Stimulated activated naive B cell treated with anti-CD40 and anti-IgM and Interleukin-4, amounts not matched to agents 10 μg/mL and 1 μg/mL and 100 μg/mL, for 72 hours (primary cell): ENCODE measurements at regions not wholly inside any gene's neighbourhood (a gene's known extent, or its start where the extent isn't known, plus 50 kb on each side); places are given as distances from the start of the nearest gene placed in this dataset.
A peak's percentile ranks its signal among the peaks of the same experiment; 100 is the strongest.

ENCODE experiments used
- ATAC-seq, 2 donors: fragments of 150-1000 bp; cut with Tn5 transposase; replicated peaks; 2 replicates each; pipeline ENCODE4 v1.10.0; 2021; ENCODE audit warnings: moderate library complexity in 1 of 2
- DNase-seq: peaks from one replicate; pipeline ENCODE4 v3.0.0; 2021
- H3K27ac Mint-ChIP-seq: one replicate; pipeline ENCODE4 v1.8.0; 2022; ENCODE audit warnings: mild to moderate bottlenecking, mixed read lengths
- H3K27me3 Mint-ChIP-seq, 2 donors: one replicate each; pipeline ENCODE4 v1.8.0; 2022; ENCODE audit warnings: mixed read lengths in 2 of 2
- H3K36me3 Mint-ChIP-seq, 2 donors: one replicate each; pipeline ENCODE4 v1.8.0; 2022; ENCODE audit warnings: mixed read lengths in 2 of 2, mild to moderate bottlenecking in 1 of 2
- H3K4me1 Mint-ChIP-seq, 2 donors: one replicate each; pipeline ENCODE4 v1.8.0; 2022; ENCODE audit warnings: mixed read lengths in 2 of 2, mild to moderate bottlenecking in 1 of 2
- H3K4me3 Mint-ChIP-seq, 2 donors: one replicate each; pipeline ENCODE4 v1.8.0; 2022; ENCODE audit warnings: mild to moderate bottlenecking in 2 of 2, mixed read lengths in 2 of 2, moderate library complexity in 1 of 2
- H3K9me3 Mint-ChIP-seq, 2 donors: one replicate each; pipeline ENCODE4 v1.8.0; 2022; ENCODE audit warnings: mixed read lengths in 2 of 2, mild to moderate bottlenecking in 1 of 2

- H3K36me3 Mint-ChIP-seq = peaks cover 0 to 3% of the 10 kb centered on the region in 2 donors
- H3K27me3 Mint-ChIP-seq = no peaks in the 10 kb centered on the region
- ATAC-seq (no peak), DNase-seq (no peak)
- no peaks in the 10 kb centered on the region for H3K4me1 Mint-ChIP-seq
- H3K4me3 Mint-ChIP-seq = no peak overlapping the region
- peaks cover 13 to 14% of the 10 kb centered on the region in 2 donors for H3K9me3 Mint-ChIP-seq
- H3K27ac Mint-ChIP-seq = no peak overlapping the region
These were observed 331.0 kb upstream of the RGMB start for GRCh38 chr5:98442448-98442847.

- H3K9me3 Mint-ChIP-seq = peaks cover 13 to 14% of the 10 kb centered on the region in 2 donors
- H3K4me1 Mint-ChIP-seq = no peaks in the 10 kb centered on the region
- H3K36me3 Mint-ChIP-seq = peaks cover 0 to 3% of the 10 kb centered on the region in 2 donors
- ATAC-seq = no peak
- no peak for DNase-seq
- no peak overlapping the region for H3K27ac Mint-ChIP-seq
- no peak overlapping the region for H3K4me3 Mint-ChIP-seq
- peaks cover 0 to 1% of the 10 kb centered on the region in 2 donors for H3K27me3 Mint-ChIP-seq
These were observed 329.6 kb upstream of the RGMB start for GRCh38 chr5:98443881-98444280.

- peaks cover 0 to 4% of the 10 kb centered on the region in 2 donors for H3K27me3 Mint-ChIP-seq
- no peak overlapping the region for H3K4me3 Mint-ChIP-seq
- ATAC-seq (no peak), DNase-seq (no peak)
- no peaks in the 10 kb centered on the region for H3K9me3 Mint-ChIP-seq
- no peaks in the 10 kb centered on the region for H3K36me3 Mint-ChIP-seq
- H3K27ac Mint-ChIP-seq = no peak overlapping the region
- no peaks in the 10 kb centered on the region for H3K4me1 Mint-ChIP-seq
These were observed 320.2 kb upstream of the RGMB start for GRCh38 chr5:98453296-98453695.

GRCh38 chr5:98454407-98454806 lies 319.1 kb upstream of the RGMB start:
- Mint-ChIP-seq H3K9me3 (no peaks in the 10 kb centered on the region), H3K27ac (no peak overlapping the region), H3K4me3 (no peak overlapping the region), H3K27me3 (no peaks in the 10 kb centered on the region), H3K4me1 (no peaks in the 10 kb centered on the region), H3K36me3 (no peaks in the 10 kb centered on the region)
- no peak for DNase-seq
- no peak for ATAC-seq

- Mint-ChIP-seq H3K4me3 (no peak overlapping the region), H3K9me3 (no peaks in the 10 kb centered on the region), H3K27me3 (no peaks in the 10 kb centered on the region), H3K27ac (no peak overlapping the region), H3K36me3 (no peaks in the 10 kb centered on the region), H3K4me1 (no peaks in the 10 kb centered on the region)
- ATAC-seq = no peak
- no peak for DNase-seq
These were observed 318.6 kb upstream of the RGMB start for GRCh38 chr5:98454904-98455303.

GRCh38 chr5:98455665-98456064 lies 317.8 kb upstream of the RGMB start:
- no peak for ATAC-seq
- H3K9me3 Mint-ChIP-seq = no peaks in the 10 kb centered on the region
- no peaks in the 10 kb centered on the region for H3K27me3 Mint-ChIP-seq

GRCh38 chr5:98458004-98458403 lies 315.5 kb upstream of the RGMB start:
- no peak overlapping the region for H3K4me3 Mint-ChIP-seq
- H3K9me3 Mint-ChIP-seq = peaks cover 0 to 2% of the 10 kb centered on the region in 2 donors
- no peaks in the 10 kb centered on the region for H3K36me3 Mint-ChIP-seq
- ATAC-seq = no peak
- H3K27me3 Mint-ChIP-seq = no peaks in the 10 kb centered on the region
- no peaks in the 10 kb centered on the region for H3K4me1 Mint-ChIP-seq
- no peak for DNase-seq
- no peak overlapping the region for H3K27ac Mint-ChIP-seq

More at GRCh38 chr5:98455665-98456064, 317.8 kb upstream of the RGMB start:
- no peak for DNase-seq
- H3K4me1 Mint-ChIP-seq = no peaks in the 10 kb centered on the region
- H3K36me3 Mint-ChIP-seq = no peaks in the 10 kb centered on the region
- H3K4me3 Mint-ChIP-seq = no peak overlapping the region
- H3K27ac Mint-ChIP-seq = no peak overlapping the region

- Mint-ChIP-seq H3K36me3 (no peaks in the 10 kb centered on the region), H3K27ac (no peak overlapping the region), H3K9me3 (peaks cover 3% of the 10 kb centered on the region in 2 donors), H3K27me3 (peaks cover 0 to 2% of the 10 kb centered on the region in 2 donors), H3K4me3 (no peak overlapping the region), H3K4me1 (peaks cover 0 to under 1% of the 10 kb centered on the region in 2 donors)
- no peak for ATAC-seq
- DNase-seq = no peak
These were observed 314.7 kb upstream of the RGMB start for GRCh38 chr5:98458726-98459125.

GRCh38 chr5:98460536-98460935 lies 312.9 kb upstream of the RGMB start:
- ATAC-seq (no peak), DNase-seq (no peak)
- no peaks in the 10 kb centered on the region for H3K36me3 Mint-ChIP-seq
- H3K27me3 Mint-ChIP-seq = peaks cover 0 to 5% of the 10 kb centered on the region in 2 donors
- no peak overlapping the region for H3K4me3 Mint-ChIP-seq
- peaks cover 7 to 8% of the 10 kb centered on the region in 2 donors for H3K9me3 Mint-ChIP-seq
- H3K27ac Mint-ChIP-seq = no peak overlapping the region
- peaks cover 7 to 10% of the 10 kb centered on the region in 2 donors for H3K4me1 Mint-ChIP-seq

- Mint-ChIP-seq H3K36me3 (no peaks in the 10 kb centered on the region), H3K27ac (no peak overlapping the region), H3K4me1 (peaks cover 7 to 10% of the 10 kb centered on the region in 2 donors), H3K4me3 (no peak overlapping the region), H3K9me3 (peaks cover 7 to 8% of the 10 kb centered on the region in 2 donors), H3K27me3 (peaks cover 0 to 5% of the 10 kb centered on the region in 2 donors)
- DNase-seq (no peak), ATAC-seq (no peak)
These were observed 312.0 kb upstream of the RGMB start for GRCh38 chr5:98461485-98461884.

GRCh38 chr5:98463222-98463621 lies 310.2 kb upstream of the RGMB start:
- Mint-ChIP-seq H3K27me3 (peaks cover 0 to 12% of the 10 kb centered on the region in 2 donors), H3K9me3 (peaks cover 7 to 8% of the 10 kb centered on the region in 2 donors), H3K27ac (no peak overlapping the region), H3K4me3 (no peak overlapping the region), H3K4me1 (peaks cover 7 to 10% of the 10 kb centered on the region in 2 donors), H3K36me3 (no peaks in the 10 kb centered on the region)
- DNase-seq = no peak
- ATAC-seq = no peak

GRCh38 chr5:98463676-98464075 lies 309.8 kb upstream of the RGMB start:
- Mint-ChIP-seq H3K9me3 (peaks cover 7 to 8% of the 10 kb centered on the region in 2 donors), H3K4me3 (no peak overlapping the region), H3K27me3 (peaks cover 0 to 12% of the 10 kb centered on the region in 2 donors), H3K4me1 (peaks cover 7 to 10% of the 10 kb centered on the region in 2 donors), H3K36me3 (no peaks in the 10 kb centered on the region), H3K27ac (no peak overlapping the region)
- ATAC-seq (no peak), DNase-seq (no peak)

GRCh38 chr5:98464737-98465330 lies 308.6 kb upstream of the RGMB start:
- peaks cover 7 to 10% of the 10 kb centered on the region in 2 donors for H3K4me1 Mint-ChIP-seq
- peak overlapping the region in 1 of 2 donors; percentile 6 for H3K4me3 Mint-ChIP-seq
- H3K9me3 Mint-ChIP-seq = peaks cover 7 to 8% of the 10 kb centered on the region in 2 donors
- H3K27me3 Mint-ChIP-seq = peaks cover 0 to 12% of the 10 kb centered on the region in 2 donors
- no peaks in the 10 kb centered on the region for H3K36me3 Mint-ChIP-seq
- no peak for DNase-seq
- no peak overlapping the region for H3K27ac Mint-ChIP-seq
- ATAC-seq = peak; percentile 53 to 57

GRCh38 chr5:98468188-98468869 lies 305.1 kb upstream of the RGMB start:
- Mint-ChIP-seq H3K27ac (no peak overlapping the region), H3K4me1 (peaks cover 7 to 10% of the 10 kb centered on the region in 2 donors), H3K27me3 (peaks cover 0 to 12% of the 10 kb centered on the region in 2 donors), H3K9me3 (peaks cover 6 to 7% of the 10 kb centered on the region in 2 donors), H3K4me3 (no peak overlapping the region), H3K36me3 (no peaks in the 10 kb centered on the region)
- no peak for ATAC-seq
- DNase-seq = no peak

GRCh38 chr5:98470747-98471146 lies 302.7 kb upstream of the RGMB start:
- H3K27ac Mint-ChIP-seq = no peak overlapping the region
- DNase-seq (no peak), ATAC-seq (no peak)
- no peak overlapping the region for H3K4me3 Mint-ChIP-seq
- H3K36me3 Mint-ChIP-seq = no peaks in the 10 kb centered on the region
- peaks cover 0 to 7% of the 10 kb centered on the region in 2 donors for H3K27me3 Mint-ChIP-seq
- no peaks in the 10 kb centered on the region for H3K9me3 Mint-ChIP-seq
- H3K4me1 Mint-ChIP-seq = no peaks in the 10 kb centered on the region
